Bone marrow (tissue), 2 donors: ENCODE measurements at regions not wholly inside any gene's neighbourhood (a gene's known extent, or its start where the extent isn't known, plus 50 kb on each side); places are given as distances from the start of the nearest gene placed in this dataset.
"Not testable (repeated sequence)": the region's sequence is repeated elsewhere in the genome, so short reads cannot be mapped to it uniquely, and the experiment has no call there.

ENCODE experiments used
- DNase-seq, 2 donors: peaks; one replicate each; lab custom pipeline; 2025; lab: John Stamatoyannopoulos, UW

GRCh38 chr3:5811016-5811415 is 623.5 kb downstream of the EDEM1 start:
- no peak for DNase-seq

GRCh38 chr3:5813521-5813920 is 626.0 kb downstream of the EDEM1 start:
- DNase-seq = no peak

DNA sequence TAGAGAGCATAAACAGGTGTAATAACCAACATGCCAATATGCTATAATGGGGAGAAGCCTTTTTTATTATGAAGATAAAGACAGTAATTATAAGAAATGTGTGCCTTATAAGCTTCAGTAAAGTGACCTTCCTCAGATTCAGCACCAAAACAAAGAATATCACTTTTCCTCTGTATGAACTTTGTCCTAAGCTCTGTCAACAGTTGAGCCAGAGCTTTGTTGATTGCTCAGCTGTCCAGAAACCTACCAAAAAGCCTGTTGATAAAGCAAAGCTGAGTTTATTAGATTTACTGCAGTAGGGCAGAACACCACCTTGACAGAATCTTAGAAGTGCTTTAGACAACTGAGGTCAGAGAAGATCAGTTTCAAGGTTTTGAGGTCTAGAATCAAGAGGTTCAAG is 635.3 kb downstream of the EDEM1 start:
- no peak for DNase-seq

DNA sequence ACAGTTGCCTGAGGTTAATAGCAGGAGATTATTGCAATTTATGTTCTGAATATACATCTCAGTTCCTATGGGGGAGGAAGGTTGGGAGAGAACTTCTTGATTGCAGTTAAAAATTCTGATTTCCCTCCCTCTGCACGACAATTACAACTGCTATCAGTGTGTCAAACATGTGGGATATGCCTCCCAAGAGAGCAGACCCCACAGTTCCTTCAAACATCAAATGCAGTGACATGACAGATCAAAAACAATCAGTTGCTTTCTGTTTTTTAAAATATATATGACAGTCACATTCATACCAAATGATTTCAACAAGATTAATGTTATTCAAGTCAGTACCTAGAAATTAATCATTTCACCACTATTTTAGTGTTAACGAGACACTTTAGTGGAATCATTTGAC is 639.0 kb downstream of the EDEM1 start:
- DNase-seq = no peak

- no peak for DNase-seq
Observed at GRCh38 chr3:5828251-5828650, 640.7 kb downstream of the EDEM1 start.

DNA sequence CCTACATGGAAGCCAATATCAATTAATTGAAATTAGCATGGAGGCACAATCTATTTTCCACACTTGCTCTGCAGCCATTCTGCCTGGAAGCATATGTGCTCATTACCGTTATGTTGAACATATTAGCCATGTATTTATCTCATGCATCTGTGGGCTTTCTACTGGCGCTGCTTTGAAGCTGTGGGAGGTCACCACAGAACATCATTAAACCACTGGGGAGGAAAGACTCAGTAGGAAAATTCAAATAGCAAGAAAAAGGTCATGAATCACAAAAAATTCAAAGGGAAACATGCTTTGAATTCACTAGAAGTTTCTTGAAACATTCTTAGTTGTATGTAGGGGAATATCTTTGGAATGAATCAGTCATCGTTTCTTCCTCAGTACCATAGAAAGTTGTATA is 652.5 kb downstream of the EDEM1 start:
- DNase-seq = no peak

DNA sequence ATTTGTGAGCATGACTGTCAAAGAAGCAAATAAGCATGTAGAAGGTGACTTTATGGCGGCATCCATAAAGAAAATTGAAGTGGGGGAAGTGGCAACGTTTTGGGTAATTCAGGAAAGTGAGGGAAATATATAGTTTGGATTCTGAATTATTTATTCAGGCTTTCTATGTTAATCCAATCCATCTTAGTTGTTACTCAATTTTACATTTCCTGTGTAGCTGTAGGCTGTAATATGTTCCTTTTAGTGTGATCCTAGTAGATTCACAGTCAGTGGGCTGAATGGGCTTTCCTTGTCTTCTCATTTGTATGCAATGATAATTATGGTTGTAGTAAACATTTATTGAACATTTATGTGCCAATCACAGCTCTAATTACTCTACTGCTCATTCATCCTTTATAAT is 654.1 kb downstream of the EDEM1 start:
- DNase-seq = no peak

- no peak for DNase-seq
Observed at GRCh38 chr3:5846261-5846660, 658.8 kb downstream of the EDEM1 start.

GRCh38 chr3:5861151-5861550 is 673.6 kb downstream of the EDEM1 start:
- no peak for DNase-seq

- no peak for DNase-seq
Observed at GRCh38 chr3:5874931-5875341, 687.4 kb downstream of the EDEM1 start.

DNA sequence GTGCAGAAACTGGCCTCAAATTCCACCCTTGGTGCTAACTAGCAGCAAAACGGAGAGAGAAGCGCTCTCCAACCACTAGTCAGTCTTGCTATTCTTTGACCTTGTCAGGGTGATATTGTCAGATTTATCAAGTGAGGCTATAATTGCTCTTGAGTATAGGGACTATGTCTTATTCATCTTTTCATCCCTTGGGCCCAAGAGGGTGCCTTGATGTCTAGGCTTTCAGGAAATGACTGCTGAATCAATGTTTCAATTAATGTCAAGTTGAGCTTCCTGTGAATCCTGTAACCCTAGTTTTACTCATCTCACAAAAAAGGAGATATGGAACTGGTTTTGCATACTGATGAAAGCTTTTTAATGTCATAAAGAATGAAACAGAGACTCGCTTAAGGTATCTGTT is 701.3 kb downstream of the EDEM1 start:
- no peak for DNase-seq

GRCh38 chr3:5889374-5889773 is 701.9 kb downstream of the EDEM1 start:
- DNase-seq = no peak

GRCh38 chr3:5891711-5892110 is 704.2 kb downstream of the EDEM1 start:
- DNase-seq = no peak

GRCh38 chr3:5898106-5898505 is 710.6 kb downstream of the EDEM1 start:
- DNase-seq = no peak

DNA sequence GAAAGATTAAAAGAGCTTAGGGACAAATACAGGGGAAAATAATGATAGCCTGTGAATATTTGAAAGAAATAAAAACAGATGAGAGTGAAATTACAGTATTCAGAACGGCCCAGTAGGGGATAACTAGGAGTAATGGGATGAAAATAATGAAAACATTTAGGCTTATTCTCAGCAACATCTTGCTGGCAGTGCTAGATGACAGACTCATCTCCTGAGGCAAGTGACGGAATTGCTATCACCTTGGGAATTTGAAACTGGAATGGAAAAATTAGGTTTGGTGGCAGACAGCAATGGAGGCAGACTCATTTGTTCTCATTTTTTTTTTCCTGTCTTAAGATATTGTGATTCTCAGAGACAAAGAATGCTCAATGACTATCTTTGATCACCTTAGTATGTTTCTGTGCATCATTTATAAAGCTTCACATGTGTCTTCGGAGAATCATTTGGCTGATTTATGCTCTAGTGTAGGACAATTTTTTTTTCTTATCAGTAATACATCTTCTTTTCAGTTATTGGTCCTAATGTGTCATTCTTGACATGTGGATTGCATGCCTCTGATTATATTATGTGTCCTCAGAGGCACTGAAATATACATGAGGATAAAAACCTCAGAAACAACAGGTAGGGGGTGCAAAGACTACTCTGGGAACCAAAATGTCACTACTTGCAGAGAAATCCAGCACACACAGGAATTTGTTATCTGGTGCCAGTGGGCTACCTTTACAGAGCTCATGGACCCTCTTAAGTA is 711.7 kb downstream of the EDEM1 start:
- no peak for DNase-seq

DNA sequence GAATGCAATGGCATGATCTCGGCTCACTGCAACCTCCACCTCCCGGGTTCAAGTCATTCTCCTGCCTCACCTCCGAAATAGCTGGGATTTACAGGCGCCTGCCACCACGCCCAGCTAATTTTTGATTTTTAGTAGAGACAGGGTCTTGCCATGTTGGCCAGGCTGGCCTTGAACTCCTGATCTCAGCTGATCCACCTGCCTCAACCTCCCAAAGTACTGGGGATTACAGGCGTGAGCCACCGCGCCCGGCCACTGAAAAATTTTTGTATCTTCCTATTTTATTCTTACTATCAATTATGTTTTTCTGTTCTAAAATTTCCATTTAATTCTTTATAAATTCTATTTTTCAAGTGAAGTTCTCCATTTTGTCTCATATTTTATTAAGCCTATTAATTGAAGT is 730.4 kb downstream of the EDEM1 start:
- DNase-seq = no peak

GRCh38 chr3:5918626-5919025 is 731.1 kb downstream of the EDEM1 start:
- no peak for DNase-seq

DNA sequence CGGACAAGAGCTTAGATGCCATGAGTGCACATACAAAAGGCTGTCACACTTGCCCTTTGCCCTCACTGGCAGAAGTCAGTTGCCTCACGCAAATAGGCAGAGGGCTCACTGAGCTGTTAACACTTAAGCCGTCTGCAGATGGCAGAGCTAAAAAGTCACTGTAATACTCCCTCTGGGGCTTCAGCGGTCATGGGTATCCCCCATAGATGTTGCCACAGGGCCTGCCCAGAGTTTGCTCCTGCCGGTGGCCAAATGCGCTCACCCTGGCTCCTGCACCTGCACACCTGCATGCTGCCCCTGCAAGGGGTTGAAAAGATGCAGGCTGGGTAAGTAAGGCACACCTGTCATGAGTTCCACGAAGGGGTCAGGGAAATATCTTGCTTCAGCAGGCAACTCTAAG is 741.5 kb downstream of the EDEM1 start:
- DNase-seq = no peak

GRCh38 chr3:5944061-5944460 is 756.6 kb downstream of the EDEM1 start:
- DNase-seq = not testable (repeated sequence)

- DNase-seq = no peak
Observed at GRCh38 chr3:5948084-5948483, 760.6 kb downstream of the EDEM1 start.

DNA sequence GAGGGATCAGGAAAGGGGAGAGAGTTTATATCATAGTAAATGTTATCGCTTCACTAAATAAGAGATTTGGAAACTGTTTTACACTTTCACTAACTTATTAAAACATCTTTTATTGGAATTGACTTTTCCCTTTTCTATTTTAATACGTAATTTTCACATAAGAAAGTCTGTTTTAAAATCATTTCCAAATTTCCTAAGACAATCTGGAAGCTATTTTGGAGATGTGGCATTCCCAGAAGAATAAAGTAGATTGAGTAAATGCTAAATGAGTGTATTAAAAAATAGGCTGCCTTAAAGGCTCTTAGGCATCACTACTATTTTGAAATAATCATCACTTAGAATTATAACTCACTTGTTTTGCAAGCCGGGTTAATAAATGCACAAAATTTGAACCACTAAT is 763.5 kb downstream of the EDEM1 start:
- DNase-seq = no peak

- no peak for DNase-seq
Observed at GRCh38 chr3:5972586-5972985, 785.1 kb downstream of the EDEM1 start.

DNA sequence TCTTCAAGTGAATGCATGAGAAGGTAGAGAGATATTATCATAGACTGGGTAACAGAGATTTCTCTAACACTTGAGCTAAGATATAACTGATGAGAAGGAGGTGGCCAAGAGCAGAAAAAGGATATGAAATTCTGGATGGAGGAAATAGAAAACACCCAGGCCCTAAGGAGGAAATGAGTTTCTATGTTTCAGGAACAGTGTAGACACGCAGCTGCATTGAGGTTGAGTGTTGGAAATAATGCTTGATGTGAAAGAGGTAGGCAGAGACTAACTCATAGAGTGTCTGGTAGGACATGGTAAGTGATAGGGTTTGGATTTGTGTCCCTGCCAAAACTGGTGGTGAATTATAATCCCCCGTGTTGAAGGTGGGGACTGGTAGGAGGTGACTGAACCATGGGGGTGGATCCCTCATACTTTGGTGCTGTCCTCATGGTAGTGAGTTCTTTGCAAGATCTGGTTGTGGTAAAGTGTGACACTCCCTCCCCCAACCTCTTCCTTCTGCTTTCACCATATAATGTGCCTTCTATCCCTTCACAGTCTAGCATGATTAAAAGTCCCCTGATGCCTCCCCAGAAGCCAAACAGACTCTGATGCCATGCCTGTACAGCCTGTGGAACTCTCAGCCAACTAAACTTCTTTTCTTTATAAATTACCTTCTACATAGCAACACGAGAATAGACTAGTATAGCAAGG is 787.3 kb downstream of the EDEM1 start:
- no peak for DNase-seq

- no peak for DNase-seq
Observed at GRCh38 chr3:5977331-5977730, 789.8 kb downstream of the EDEM1 start.
